ENCODE measurements at regions not wholly inside any gene's neighbourhood (a gene's known extent, or its start where the extent isn't known, plus 50 kb on each side); places are given as distances from the start of the nearest gene placed in this dataset.
A peak's percentile ranks its signal among the peaks of the same experiment; 100 is the strongest.

GRCh38 chr20:52438326-52438963 is 246.9 kb upstream of the ZFP64 start:
- peak; percentile 41 for TF ChIP-seq CTCF (IDR thresholded peaks at IDR 0.05; ENCODE audit: low read depth, low read length)
- TF ChIP-seq EZH2phosphoT487 (IDR thresholded peaks at IDR 0.05; ENCODE audit: low read depth), result no peak
